CMK (cell line): ENCODE measurements at regions not wholly inside any gene's neighbourhood (a gene's known extent, or its start where the extent isn't known, plus 50 kb on each side); places are given as distances from the start of the nearest gene placed in this dataset.

Source experiments
- DNase-seq: peaks from one replicate; pipeline ENCODE4 v3.0.0-alpha.2; 2010; ENCODE audit warnings: low read depth

DNA sequence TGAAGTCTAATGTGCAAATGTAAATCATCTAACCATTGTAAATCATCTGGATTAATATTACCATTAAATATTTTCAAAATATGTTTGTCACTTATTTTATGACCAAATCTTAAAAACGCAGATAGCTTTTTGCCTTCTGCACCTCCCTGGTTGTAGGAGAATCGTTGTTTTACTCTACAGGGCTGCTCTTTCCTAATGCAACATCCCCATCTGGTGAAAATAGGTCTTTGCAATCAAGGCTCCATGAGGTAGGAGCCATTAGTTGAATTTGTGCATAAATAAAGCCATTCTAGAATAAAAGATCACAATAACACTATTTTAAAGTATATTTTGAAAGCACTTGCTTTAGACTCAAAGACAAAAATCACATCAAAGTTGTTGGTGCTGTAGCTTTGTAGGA lies 535.6 kb upstream of the AGTR1 start:
- DNase-seq = no peak

DNA sequence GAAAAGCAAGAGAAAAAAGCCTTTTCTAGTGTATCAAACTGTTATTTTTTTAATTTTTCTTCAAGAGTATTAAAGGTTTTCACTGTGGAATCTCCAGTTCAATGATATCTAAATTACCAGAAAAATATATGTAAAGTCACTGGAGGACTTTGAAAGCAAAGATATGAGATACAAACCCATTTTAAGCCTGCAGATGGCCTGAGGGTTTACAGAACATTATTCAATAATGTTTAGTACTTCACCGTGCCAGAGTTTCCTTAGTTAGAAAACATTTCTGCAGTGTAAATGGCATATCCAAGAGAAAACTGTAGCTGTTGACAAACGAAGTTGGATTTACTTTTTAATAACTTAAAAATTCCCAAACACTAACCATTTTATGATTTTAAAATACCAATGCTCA lies 529.4 kb upstream of the AGTR1 start:
- no peak for DNase-seq

DNA sequence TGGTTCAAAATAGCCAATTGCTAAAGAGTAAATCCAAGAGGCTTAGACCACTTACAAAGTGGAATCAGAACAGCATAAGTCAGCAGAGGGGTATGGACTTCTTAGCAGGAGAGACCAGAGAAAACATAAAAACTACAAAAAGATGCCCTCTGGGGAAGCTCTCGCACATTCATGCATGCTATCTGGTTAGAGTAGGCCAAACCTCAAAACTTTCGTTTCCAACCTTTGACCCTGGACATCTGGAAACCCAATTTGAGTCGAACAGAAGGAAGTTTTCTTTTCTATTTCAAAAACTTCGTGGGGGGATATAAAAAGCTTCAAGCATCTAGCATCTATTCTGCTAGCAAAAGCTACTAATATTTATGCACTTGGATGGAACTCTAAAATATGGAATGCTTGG lies 523.9 kb upstream of the AGTR1 start:
- DNase-seq = no peak

DNA sequence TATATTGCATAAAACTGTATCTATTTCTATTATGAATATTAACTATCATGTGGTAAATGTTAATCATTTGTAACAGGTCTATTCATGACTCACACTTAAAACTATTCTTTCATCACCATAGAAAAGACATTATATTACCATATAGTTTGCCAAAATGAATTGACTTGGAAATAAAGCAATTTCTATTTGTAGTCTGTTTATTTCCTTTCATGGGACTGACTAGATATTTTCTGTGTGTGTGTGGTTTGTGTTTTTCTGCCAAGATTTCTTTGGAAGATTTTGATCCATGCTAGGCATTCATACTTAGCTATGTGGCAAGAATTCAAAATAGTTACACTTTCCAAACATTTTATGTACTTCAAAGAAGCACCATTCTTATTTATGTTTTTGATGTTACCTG lies 522.5 kb upstream of the AGTR1 start:
- no peak for DNase-seq

DNA sequence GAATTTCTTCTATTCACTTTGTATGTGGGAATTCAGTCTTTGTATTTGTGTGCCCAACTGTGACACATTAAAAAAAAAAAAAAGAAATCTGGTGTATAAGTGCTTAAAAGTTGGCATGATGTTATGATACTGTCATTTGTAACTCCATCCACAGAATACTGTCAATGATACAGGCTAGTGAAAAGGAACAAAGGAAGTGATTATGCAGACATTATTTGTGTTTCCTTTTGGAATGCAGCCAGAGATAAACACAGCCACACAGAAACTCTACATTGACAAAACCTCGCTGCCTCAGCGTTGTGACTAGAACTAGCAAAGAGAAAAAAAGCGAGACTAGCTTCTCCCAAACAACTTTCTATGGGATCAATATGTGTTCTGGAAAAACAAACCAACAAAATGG lies 519.2 kb upstream of the AGTR1 start:
- no peak for DNase-seq

DNA sequence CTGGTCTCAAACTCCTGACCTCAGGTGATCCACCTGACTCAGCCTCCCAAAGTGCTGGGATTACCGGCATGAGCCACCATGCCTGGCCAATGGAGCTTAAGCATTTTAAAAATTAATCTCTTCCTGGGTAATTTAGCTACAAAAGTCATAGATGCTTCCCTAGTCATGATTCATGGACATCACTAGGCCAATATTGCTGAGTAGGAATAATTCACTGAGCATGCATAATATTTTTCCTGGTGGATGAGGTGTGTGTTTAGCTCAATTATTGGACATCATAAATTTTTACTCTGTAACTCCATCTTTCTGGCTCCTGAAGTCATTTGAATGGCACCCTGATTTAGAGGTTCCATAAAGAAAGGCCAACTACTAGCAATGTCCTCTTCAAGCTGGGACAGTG lies 512.9 kb upstream of the AGTR1 start:
- no peak for DNase-seq

DNA sequence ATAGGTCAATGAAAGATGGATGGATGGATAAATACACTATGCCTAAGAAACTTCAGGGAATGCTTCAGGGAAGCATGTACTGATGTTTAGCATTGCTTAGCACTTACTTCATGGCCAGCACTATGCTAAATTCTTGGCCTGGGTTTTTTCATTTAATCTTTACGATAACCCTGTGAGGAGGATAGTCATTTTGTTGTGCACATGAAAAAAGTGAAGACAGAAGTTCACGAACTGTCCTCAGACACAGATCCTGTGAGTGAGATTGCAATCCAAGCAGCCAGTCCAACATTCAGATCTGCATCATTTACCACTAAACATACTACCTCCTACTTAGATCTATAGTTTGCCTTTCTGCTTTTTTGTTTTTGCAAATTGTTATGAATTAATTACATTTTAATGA lies 510.8 kb upstream of the AGTR1 start:
- no peak for DNase-seq

DNA sequence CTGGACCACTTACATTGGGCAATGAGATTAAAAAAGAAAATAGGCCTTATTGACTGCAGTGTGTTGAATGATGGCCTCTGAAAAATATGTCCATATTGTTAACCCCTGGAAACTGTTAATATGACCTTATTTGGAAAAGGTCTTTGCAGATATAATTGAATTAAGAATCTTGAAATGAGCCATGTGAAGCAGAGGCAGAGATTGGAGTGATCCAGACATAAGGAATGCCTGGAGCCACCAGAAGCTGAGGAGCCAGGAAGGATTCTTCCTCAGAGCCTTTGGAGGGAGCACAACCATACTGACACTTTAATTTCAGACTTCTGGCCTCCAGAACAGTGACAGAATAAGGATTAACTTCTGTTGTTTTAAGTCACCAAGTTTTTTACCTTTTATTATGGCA lies 510.4 kb upstream of the AGTR1 start:
- DNase-seq = no peak

DNA sequence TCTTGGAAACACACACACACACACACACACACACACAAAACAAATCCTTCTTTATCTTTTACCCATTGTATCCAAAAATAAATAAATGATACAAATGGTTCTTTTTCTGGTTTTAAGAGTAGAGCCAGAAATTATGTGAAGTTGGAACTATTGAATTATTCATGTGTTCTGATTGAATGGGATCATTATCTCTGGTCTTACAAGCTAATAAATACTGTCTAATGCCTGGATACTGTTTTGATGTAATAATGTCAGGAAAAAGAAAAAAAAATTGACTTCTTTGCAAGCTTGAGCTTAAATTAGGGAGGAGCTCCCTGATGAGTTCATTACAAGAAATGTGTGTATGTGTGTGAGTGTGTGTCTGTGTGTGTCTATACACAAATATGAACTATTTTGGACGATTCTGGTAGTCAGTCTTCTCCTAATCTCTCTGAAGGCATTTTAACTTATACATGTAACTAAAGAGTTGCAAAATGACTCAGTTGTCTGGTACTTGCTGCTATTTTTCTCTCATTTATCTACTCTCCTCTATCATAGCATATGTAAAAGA lies 507.2 kb upstream of the AGTR1 start:
- no peak for DNase-seq

DNA sequence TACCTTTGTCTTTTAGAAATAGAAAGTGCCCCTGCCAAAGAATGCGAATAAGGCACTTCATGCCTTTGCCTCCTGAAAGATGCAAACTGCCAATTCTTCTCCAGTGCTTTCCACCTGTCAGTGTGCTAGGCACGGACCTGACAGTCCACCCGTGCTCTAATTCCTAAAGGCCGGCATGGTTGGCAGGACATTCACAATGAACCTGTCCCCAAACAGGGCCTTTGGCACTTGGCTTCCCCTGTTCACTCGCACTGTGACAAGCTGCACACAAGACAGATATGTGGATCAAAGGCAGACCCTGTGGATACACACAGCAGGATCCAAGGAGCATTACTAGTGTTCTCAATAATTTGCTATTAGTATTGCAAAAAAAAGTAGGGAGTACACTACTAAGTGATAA lies 505.7 kb upstream of the AGTR1 start:
- DNase-seq = no peak

DNA sequence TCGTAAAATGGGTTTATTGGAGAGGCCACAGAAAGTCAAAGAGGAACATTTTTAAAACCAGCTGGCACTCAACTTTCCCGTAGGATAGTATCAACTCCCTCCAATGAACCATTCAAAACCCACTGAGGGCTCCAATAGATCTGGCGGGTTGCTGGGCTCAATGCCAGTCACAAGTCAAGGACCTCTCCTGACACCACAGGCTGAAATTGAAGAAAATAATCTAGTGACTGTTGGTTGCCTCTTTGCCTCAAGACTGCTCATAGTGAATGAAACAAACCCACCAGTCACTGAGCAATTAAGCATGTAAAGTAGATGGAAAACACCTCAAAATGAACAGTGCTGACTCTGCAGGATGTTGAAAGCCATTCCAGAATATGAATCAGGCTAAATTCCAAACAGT lies 500.6 kb upstream of the AGTR1 start:
- no peak for DNase-seq

DNA sequence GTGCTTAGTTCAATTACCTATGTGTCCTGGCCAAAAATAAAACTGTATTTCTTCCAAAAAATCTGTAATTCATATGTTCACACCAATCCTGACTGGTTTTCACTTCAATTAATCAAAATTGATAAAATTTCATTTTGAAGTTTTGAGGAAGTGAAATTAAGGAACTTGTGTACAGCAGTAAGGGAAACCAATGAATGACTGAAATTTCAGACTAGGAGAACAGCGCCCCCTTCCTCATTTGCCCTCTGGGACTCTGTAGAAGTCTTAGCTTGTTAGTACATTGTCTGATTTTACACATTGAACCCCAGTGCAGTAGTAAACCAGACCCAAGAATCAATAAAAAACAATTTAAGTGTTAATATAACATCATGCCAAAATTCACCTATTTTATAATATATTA lies 495.3 kb upstream of the AGTR1 start:
- DNase-seq = no peak

DNA sequence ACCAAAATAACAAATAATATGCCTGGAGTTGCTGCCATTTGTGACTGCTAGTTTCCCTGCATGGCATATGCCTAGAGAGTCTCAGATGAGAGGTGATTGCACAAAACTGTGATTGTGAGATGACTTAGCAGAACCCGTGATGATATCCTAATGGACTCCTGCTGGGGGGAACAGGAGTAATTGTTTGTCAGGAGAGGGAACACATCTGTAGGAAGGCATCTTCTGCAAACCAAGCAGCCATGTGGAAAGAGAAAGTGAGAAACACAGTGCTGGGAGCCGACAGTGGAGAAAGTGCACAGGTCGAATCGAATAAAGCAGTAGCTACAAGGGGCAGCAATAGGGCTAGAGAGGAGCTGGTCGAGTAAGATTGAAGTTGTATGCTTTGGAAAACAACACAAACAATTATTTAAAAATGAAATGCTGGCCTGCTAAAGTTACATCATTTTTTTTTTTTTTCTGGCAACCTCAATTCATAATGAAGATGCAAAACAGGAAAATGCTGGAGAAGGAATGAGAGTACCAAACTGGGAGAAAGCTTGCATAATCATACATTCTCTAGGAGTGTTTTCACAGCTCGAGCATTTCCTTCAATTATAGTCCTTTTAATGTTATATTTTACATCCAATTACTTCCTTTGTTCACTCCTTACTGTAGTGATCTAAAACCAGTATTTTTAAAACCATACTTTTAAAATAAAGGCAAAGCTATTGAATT lies 494.2 kb upstream of the AGTR1 start:
- no peak for DNase-seq

DNA sequence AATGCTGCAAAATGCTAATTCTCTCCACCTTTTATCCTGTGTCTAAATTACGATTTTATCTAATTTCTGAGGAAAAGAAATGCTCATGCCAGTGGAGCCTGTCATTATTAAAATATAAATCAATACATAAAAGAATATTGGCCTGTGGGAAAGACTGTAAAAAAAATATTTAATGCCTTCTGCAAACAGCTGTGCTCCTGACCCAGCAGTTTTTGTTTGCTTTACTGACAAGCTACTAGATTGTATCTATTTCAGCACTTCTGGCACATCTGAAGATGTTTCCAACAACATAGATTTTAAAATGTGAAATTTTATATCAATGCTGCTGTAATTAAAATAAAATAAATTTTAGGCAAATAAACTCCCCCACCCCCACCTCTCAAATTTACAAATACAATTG lies 493.6 kb upstream of the AGTR1 start:
- no peak for DNase-seq

DNA sequence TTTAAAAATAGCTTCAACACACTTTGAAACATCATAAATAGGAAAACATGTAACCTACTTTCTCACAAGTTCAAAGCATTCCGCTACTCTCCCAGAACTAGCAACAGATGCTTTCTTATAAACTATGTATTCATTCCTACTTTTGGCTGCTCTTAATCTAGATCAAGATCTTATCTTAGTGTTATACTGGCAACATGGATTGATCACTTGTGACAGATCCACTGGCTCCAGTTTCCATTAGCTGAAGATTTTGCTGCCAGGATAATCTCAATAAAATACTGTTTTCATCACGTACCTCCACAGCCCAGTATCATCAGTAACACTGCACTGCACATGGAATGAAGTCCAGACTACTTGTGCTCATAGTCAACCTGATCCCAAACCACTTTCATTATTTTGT lies 491.7 kb upstream of the AGTR1 start:
- DNase-seq = no peak

DNA sequence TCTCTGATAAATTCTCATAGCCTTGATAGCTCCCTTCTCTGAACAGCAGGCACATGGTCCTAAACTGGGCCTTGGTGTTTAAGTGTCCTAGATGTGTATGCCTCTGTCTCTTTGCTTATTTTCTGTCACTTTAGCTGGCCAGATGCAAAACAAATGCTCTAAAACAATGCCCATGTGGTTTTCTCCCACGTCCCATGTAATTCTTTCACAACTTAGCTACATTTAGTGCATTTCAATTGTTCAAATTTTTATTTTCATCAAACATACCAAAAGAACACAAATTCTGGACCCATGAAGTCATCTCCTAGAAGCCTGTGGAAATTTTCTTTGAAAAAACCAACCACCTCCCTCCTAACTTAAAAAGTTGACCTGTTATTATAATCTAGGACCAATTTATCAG lies 491.3 kb upstream of the AGTR1 start:
- no peak for DNase-seq

DNA sequence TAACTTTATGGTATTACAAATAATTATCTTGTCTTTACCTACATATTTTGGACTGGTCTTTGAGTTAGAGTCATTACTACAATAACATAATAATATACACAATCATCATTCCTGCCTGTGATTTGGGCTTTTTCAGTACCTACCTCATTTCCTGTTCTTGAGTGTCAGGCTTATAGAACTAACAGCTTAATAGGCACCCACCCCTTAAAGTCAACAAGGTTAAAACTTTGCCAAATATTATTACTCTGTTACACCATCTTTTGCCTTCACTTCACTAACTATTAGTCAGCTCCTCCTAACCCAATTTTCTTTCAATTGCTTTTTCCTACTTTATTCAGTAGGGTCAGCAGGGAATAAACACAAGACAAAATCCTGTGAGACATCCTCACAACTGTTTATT lies 488.7 kb upstream of the AGTR1 start:
- DNase-seq = no peak

DNA sequence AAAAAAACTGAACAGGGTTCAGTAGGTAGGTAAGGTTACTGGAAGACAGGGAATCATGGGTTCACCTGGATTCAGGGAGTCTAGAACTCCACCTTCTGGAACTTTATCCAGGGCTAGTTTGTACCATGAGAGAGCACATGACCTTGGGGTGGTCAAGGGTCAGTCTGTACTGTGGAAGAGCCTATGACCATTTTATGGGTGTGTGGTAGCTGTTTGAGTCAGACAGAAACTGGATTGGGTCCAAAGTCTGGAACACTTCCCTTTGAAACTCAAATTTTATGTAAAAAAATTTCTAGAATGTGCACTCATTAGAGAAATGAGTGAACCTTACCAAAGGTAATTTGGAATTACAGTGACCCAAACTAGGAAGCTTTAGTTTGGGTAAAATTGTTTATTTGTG lies 486.0 kb upstream of the AGTR1 start:
- DNase-seq = no peak

DNA sequence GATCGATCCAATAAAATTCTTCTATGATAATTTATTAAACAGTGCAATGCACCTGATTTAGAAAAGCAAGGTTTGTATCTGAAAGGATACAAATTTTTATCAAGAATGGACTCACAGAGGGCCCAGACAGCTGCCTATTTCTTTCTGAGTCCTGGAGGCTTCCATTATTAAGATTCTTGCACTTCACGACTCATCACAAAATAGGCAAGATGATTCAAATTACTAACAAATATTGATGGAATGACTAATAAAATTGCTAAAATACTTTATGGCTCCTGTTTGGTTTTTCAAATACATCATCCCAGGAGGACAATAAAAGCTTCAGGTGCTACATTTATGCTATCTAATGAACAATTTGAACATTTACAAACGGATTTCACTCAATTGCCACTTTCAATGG lies 483.0 kb upstream of the AGTR1 start:
- no peak for DNase-seq

DNA sequence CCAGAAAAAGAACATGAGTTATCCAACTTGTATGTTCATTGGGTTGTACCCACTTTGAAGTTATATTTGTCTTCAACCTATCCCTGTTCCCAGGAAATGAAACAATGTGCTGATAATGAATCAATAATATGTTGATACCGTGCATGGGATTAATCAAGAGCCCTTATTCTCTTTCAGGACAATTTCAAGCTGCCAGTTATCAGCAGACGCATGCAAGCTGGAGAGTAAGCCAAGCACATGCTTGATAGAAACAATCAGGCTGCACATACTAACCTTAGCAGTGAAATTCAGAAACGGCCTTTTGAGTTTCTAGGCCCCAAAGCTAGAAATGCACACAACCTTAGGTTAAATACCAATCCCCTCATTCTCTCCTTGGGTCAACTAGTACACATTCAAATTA lies 480.4 kb upstream of the AGTR1 start:
- no peak for DNase-seq

DNA sequence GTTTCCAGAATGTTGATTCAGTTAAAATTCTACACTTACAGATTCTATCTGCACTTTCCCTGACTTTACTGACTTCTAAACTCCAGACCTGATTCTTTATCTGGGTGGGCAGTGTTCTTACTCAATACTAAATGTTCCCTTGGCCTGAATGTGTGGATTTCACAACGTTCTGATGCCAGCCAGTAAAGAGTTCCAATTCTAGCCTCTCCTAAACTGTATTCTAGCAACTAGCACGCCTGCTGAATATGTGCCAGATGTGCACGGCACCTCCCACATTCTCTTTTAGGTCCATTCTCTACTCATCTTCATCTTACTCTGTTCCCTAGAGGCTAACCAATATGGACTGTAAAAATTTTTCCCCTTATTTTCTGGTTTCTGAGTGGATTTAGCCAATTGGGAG lies 479.5 kb upstream of the AGTR1 start:
- no peak for DNase-seq

DNA sequence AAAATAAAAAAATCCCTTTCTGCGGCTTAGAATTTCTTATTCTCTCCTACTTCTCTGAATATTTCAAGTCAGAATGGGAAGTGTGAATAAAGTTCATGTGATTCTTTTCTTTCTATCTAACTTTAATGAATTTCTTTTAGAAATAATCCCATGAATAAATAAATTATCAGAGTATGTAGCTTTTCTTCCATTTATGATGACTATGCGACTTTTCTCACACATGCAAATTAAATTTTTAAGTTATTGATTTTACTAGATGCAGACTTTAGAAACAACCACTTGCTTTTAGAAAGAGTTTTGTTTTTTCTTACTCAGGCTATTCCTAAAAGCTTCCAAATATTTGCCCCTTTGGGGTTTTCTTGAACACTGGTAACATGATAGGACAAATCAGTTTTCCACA lies 477.7 kb upstream of the AGTR1 start:
- DNase-seq = no peak

DNA sequence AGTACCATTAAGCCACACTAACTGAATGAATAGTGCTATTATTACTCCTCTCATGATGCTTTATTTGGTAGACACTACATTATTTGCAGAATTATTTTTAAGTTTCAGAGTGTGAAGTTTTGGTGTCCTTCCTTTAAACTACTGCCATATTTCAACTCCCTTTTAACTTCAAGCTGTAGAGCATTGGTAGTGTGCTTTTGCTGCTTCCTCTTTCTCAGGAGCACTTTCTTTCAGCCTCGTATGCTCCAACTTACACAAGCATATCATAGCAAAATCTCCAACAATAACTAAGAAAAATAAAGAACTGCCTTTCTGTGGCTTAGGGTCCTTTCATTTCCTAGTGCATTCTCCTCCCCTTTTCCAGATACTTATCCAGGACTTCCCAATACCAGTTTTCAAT lies 476.4 kb upstream of the AGTR1 start:
- DNase-seq = no peak

DNA sequence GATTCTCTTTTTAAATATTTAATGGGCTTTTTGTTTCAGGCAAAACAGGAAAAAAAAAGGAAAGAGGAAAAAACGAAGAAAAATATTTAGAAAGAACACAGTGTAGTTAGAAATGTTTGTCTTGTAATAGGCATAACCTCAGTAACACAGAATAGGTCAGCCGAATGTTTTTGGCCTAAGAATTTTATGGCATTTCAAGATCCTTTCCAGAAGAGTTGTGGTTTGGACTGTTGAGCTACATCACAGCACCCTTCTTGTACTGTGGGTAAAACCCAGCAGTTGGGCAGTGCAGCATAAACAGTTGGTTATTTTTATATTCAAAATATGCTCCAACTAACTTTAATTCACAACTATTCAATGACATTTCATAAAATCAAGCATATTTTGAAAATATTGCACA lies 474.4 kb upstream of the AGTR1 start:
- DNase-seq = no peak

DNA sequence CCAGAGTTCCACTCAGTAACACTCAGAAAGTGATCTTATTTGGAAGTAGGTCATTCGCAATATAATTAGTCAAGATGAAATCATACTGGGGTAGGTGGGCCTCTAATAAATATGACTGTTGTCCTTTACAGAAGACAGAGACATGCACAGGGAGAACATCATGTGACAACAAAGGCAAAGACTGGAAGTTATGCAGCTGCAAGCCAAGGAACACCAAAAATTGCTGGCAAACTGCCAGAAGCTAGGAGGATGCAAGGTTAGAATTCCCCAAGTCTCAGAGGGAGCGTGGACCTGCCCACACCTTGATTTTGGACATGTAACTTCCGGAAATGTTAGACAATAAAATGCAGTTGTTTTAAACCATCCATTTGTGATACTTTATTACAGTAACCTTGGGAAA lies 471.5 kb upstream of the AGTR1 start:
- DNase-seq = no peak
